ENCODE measurements at regions not wholly inside any gene's neighbourhood (a gene's known extent, or its start where the extent isn't known, plus 50 kb on each side); places are given as distances from the start of the nearest gene placed in this dataset.

DNA sequence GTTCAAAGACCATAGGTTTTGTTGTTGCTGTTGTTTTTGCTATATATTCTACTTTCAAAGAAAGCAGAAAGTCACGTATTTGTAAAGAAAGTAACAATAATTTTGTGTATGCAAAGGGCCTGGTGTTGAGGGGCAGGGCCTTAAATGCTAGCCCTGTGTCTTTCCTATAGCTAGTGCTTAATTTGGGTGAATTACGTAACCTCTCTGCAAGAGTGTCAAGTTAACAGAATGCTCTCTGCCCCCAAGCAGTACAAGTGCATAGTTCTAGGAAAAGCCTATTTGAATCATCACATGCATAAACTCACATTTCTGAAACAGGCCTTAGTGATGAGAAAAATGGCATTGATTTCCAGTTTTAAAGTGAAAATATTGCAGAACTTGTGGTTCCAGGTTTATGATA, 663.6 kb downstream of the STIM2 start:
- TF ChIP-seq, protein P1, sequence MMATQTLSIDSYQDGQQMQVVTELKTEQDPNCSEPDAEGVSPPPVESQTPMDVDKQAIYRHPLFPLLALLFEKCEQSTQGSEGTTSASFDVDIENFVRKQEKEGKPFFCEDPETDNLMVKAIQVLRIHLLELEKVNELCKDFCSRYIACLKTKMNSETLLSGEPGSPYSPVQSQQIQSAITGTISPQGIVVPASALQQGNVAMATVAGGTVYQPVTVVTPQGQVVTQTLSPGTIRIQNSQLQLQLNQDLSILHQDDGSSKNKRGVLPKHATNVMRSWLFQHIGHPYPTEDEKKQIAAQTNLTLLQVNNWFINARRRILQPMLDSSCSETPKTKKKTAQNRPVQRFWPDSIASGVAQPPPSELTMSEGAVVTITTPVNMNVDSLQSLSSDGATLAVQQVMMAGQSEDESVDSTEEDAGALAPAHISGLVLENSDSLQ (IDR thresholded peaks at IDR 0.05): no peak
- TF ChIP-seq FOXM1 (IDR thresholded peaks at IDR 0.05; ENCODE audit: borderline replicate concordance) (no peak), BHLHE40 (IDR thresholded peaks at IDR 0.05; ENCODE audit: borderline replicate concordance) (no peak), SP1 (IDR thresholded peaks at IDR 0.05) (no peak), ELF4 (IDR thresholded peaks at IDR 0.05) (no peak), ZNF384 (IDR thresholded peaks at IDR 0.05) (no peak), HDGF (IDR thresholded peaks at IDR 0.05; ENCODE audit: borderline replicate concordance) (no peak)

All from HEK293T (cell line).